Fibroblast of upper back skin (primary cell): ENCODE measurements at regions not wholly inside any gene's neighbourhood (a gene's known extent, or its start where the extent isn't known, plus 50 kb on each side); places are given as distances from the start of the nearest gene placed in this dataset.
"Not testable (repeated sequence)": the region's sequence is repeated elsewhere in the genome, so short reads cannot be mapped to it uniquely, and the experiment has no call there.

ENCODE experiments used
- DNase-seq: peaks from one replicate; pipeline ENCODE4 v3.0.0-alpha.2; 2013

GRCh38 chr22:45061332-45061731 is 51.5 kb upstream of the PHF21B start:
- no peak for DNase-seq

DNA sequence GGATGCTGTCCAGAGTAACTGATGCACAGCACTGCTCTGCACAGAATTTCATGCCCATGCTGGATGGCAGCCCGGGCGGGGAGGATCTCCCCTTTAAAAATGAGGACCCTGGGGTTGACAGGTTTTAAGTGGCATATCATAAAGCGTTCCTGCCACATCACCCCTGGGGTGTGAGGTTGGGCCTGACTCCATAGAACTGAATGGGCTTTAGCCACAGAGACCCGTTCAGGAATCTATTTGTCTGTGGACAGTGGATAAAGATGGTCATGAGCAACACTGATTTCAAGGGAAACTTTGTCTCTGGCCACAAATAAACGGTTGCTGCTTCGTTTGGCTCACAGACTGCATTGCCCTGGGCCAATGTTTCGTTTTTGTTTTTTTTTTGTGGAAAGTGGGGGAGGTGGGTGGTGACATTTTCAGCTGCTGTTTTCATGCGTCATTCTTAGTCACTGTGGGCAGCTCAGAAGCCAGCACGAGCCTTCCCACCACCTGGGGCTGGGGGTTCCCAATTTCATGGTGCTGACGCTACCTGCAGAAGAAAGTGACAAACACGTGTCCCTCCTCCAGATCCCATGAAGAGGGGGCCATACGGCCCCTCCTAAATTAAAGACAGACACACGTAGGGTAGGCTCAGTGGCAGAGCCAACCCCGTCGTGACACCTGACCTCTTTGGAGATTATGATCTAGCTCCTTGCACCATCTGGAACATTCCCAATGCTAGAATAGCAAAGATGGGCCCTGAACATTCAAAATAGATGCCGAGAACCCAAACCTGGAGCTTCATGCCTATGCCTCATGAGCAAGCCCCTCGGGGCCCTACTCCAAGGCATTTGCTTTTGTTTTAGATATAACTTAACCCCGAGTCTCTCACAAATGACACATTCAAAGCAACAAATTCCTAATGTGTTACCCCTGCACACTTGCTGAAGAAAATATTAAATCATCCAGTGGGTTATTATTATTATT is 54.8 kb upstream of the PHF21B start:
- DNase-seq = peak; percentile 51

DNA sequence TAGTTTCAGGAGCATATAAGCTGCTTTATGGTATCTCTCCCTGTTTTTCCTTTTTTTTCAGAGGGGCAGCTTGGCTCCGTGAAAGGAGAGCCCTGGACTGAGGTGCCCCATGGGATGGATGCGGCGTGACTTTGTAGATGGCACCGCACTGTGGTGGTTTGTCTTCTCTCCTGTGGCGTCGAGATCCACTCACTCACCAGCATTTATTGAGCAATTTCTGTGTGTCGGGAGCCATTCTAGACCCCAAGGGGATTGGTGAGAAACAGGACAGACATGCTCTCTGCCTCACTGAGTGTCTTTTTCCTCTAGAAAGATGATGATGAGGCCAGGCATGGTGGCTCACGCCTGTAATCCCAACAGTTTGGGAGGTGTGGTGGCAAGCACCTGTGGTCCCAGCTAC is 55.9 kb upstream of the PHF21B start:
- DNase-seq = no peak

DNA sequence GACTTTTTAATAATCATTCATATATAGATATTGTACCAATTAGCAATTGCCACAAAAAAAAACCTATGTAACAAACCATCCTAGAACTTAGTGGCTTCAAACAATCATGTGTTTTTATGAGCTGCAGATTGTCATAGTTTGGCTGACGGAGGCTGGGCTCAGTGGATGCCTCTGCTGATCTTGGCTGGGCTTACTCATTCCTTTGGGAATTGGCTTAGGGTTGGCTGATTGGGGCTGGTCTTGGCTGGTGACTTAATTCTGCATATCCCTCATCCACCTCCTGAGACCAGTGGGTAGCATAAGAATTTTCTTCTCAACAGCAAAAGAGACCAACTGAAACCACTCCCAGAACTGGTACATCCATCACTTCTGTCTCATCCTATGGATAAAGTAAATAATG is 57.9 kb upstream of the PHF21B start:
- DNase-seq = peak; percentile 6

- no peak for DNase-seq
These were observed 60.1 kb upstream of the PHF21B start for GRCh38 chr22:45069925-45070324.

GRCh38 chr22:45071618-45072017 is 61.8 kb upstream of the PHF21B start:
- DNase-seq = no peak

DNA sequence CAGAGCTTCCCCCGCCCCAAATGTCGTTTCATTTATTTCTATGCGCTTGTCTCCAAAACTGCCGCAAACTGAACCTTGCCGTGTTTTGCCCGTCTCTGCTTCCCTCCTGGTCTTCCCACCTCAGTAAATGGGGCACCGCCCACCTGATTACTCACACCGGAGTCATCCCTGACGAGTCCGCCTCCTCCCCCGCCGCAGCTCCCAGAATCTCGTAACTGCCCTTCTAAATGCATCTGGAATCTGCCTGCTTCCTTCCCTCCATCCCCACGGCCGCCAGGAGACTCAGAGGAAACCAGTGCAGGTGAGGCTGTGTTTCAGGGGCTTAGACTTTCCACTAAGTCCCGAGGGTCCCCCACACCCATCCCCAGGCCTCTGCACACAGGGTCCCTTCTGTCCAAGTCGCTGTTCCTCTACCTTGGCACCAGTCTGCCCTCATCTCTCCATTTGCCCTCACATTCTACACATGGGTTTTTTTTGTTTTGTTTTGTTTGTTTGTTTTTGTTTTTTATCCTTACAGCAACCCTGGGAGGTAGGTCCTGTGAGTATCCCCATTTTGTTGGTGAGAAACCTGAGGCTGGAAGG is 62.6 kb upstream of the PHF21B start:
- peak; percentile 61 for DNase-seq

- no peak for DNase-seq
These were observed 63.3 kb upstream of the PHF21B start for GRCh38 chr22:45073064-45073463.

- no peak for DNase-seq
These were observed 67.5 kb upstream of the PHF21B start for GRCh38 chr22:45077286-45077685.

- DNase-seq = no peak
These were observed 68.1 kb upstream of the PHF21B start for GRCh38 chr22:45077826-45078334.

DNA sequence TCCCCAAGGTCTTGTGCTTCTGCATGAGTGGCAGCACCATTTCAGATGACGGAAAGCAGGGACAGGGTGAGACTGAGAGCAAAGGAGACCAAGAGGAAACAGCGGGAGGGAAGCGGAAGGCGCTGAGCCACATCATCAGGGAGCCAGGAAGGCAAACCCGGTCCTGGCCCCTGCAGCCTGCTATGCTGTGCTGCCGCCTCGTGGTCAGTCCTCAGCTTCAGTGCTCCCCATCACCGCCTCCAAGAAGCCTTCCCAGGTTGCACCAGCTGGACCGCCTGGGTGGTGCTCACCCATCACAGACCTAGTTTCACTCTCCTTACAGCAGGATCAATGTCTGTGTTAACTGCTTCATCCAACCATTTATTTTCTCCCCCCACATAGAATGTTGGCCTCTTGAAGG is 73.0 kb upstream of the PHF21B start:
- DNase-seq = no peak

- DNase-seq = peak; percentile 77
These were observed 74.0 kb upstream of the PHF21B start for GRCh38 chr22:45083659-45084305.

- DNase-seq = no peak
These were observed 74.7 kb upstream of the PHF21B start for GRCh38 chr22:45084400-45084920.

DNA sequence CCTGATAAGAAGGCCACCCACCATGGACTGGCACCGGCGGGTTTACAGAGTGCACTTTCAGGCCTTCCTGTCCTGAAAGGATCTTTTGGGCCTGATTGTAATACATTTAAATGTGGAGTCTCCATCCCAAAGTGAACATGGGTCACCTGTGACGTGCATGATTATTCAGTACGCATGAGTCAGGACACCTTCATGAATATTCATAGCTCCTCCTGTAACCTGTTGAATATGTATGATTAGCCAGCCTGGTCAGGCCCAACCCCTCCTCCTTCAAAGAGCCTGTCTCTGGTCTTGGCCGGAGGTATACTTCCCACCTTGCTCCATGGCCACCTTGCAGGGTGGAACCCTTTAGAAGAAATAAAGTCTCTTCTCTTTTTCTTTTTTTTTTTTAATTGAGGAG is 75.9 kb upstream of the NUP50 start:
- no peak for DNase-seq

GRCh38 chr22:45088576-45088975 is 75.1 kb upstream of the NUP50 start:
- DNase-seq = no peak

DNA sequence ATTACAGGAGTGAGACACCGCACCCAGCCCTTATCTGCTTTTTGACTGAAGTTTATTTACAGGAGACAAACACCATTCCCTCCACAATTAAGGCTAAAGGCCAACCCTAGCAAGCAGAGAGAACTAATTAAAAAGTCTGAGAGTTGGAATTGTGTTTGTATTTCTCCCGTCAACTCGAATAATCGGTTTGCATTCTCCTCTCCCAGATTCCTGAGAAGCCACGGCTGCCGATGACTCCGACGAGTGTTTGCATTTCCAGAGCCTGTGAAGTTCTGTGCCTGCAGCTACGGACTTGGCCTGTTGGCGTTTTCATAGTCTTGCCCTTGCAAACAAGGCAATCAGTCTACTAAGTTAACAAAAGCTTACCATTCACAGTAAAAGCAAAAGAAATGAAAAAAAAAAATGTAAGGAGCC is 73.2 kb upstream of the NUP50 start:
- peak; percentile 19 for DNase-seq

DNA sequence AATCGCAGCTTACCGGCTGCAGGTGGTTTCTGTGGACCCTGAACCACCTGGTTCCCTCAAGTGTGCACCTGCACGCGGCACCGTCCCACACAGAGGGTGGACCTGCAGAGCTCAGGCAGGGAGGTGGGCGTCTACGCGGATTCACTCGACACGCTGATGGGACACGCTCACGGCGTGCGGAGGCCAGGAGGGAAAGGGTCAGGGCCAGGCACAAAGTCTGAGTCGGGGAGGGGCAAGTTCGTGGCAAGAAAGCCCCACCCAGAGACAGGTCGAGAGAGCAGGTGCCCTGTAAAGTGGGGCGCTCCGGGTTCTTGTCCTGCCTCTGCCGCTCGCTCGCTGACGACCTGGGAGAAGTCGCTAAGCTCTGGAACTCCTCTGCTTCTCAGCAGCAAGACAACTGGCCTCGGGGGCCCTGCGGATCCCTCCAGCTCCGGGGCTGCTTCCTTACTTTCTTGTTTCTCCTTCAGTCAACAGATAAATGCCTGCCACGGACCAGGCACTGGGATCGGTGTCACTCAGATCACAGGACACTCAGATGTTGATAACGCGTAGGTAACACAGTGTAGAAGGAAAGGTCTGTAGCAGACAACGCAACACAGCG is 72.4 kb upstream of the NUP50 start:
- DNase-seq = no peak

DNA sequence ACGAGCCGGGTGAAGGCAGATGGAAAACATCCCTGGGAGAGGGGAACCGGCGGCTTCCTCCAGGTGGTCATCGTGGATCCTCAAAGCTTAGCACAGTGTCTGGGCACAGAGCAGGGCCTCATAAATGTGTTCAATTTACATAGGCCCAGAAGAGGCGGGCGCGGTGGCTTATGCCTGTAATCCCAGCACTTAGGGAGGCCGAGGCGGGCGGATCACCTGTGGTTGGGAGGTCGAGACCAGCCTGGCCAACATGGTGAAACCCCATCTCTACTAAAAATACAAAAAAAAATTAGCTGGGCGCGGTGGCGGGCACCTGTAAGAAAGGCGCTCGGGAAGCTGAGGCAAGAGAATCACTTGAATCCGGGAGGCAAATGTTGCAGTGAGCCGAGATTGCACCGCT is 71.8 kb upstream of the NUP50 start:
- not testable (repeated sequence) for DNase-seq

DNA sequence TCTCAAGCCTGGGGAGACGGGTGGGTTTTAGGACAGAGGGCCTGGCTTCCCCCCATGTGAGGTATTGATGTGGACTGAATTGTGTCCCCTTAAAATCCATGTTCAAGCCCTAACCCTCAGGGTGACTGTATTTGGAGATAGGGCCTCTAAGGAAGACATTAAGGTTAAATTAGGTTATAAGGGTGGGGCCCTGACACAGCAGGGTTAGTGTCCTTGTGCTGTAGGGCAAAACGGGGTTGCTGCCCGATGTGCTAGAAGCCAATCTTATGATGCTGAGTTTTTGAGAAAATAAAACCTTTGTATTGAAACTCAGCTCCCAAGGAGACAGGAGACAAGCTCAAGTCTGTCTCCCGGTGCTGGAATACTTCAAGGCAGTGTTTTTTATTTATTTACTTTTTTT is 71.1 kb upstream of the NUP50 start:
- no peak for DNase-seq

- DNase-seq = no peak
These were observed 70.1 kb upstream of the NUP50 start for GRCh38 chr22:45093609-45094008.

DNA sequence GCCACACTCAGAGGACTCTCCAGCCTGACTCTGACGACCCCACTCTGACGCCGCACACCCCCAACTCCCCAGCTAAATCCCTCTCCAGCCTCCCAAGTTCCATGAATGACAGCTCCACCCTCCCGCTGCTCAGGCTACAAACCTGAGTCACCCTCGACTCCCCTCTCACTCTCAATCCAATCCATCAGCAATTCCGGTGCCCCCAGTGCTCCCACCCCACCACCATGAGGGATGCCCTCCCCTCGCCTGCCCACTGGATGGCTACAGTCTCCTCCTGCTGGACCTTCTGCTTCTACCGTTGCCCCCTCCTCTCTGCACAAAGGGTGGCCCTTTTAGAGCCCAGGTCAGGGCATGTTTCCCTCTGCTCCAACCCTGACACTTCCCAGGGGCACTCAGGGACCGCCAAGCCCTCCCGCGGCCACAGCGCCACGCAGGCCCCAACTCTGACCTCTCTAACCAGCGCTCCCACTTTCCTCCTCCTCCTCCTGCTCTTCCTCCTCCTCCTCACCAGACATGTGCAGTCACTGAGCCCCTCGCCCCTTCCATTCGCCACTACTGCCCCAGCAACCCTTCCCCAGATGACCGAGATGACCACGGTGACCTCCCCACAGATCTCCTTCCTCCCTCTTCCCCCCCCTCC is 69.5 kb upstream of the NUP50 start:
- DNase-seq = no peak

DNA sequence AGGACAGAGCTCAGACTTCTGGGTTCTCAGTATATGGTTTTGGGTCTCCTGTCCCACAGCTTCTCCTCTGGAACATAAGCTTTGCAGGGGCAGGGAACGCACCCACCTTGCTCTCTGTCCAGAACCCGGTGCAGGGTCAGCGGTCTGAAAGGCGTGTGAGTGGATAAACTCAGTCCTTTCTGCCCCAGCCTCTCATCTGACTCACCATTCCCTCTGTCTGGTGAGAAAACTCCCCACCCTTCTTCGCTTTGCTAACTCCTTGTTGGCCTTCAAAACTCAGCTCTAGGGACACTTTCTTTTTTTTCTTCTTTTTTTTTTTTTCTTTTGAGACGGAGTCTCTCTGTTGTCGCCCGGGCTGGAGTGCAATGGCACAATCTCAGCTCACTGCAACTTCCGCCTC is 68.9 kb upstream of the NUP50 start:
- DNase-seq = no peak
